ENCODE measurements at regions not wholly inside any gene's neighbourhood (a gene's known extent, or its start where the extent isn't known, plus 50 kb on each side); places are given as distances from the start of the nearest gene placed in this dataset.

GRCh38 chr1:219526074-219526473 is 86.8 kb downstream of the ZC3H11B start:
- DNase-seq (ENCODE audit: low spot score) (no peak), ATAC-seq (no peak)

GRCh38 chr1:219523411-219523810 is 89.5 kb downstream of the ZC3H11B start:
- DNase-seq (ENCODE audit: low spot score), result no peak
- ATAC-seq, result no peak

- ATAC-seq (peak; percentile 69), DNase-seq (ENCODE audit: low spot score) (no peak)
These were observed 91.6 kb downstream of the ZC3H11B start for GRCh38 chr1:219521325-219521724.

GRCh38 chr1:219520241-219520640 is 92.7 kb downstream of the ZC3H11B start:
- no peak for ATAC-seq
- no peak for DNase-seq (ENCODE audit: low spot score)

- DNase-seq (ENCODE audit: low spot score) (no peak), ATAC-seq (no peak)
These were observed 94.0 kb downstream of the ZC3H11B start for GRCh38 chr1:219518907-219519248.

GRCh38 chr1:219518168-219518906 is 94.6 kb downstream of the ZC3H11B start:
- no peak for ATAC-seq
- no peak for DNase-seq (ENCODE audit: low spot score)

- no peak for ATAC-seq
- DNase-seq (ENCODE audit: low spot score), result no peak
These were observed 95.9 kb downstream of the ZC3H11B start for GRCh38 chr1:219517031-219517430.

- DNase-seq (ENCODE audit: low spot score) (no peak), ATAC-seq (peak; percentile 87)
These were observed 98.2 kb downstream of the ZC3H11B start for GRCh38 chr1:219514728-219515127.

- ATAC-seq, result no peak
- DNase-seq (ENCODE audit: low spot score), result no peak
These were observed 105.5 kb downstream of the ZC3H11B start for GRCh38 chr1:219507437-219507836.

- no peak for DNase-seq (ENCODE audit: low spot score)
- no peak for ATAC-seq
These were observed 106.0 kb downstream of the ZC3H11B start for GRCh38 chr1:219506936-219507335.

GRCh38 chr1:219506473-219506899 is 106.4 kb downstream of the ZC3H11B start:
- ATAC-seq (no peak), DNase-seq (ENCODE audit: low spot score) (no peak)

GRCh38 chr1:219505886-219506285 is 107.0 kb downstream of the ZC3H11B start:
- ATAC-seq (no peak), DNase-seq (ENCODE audit: low spot score) (no peak)

GRCh38 chr1:219503604-219504003 is 109.3 kb downstream of the ZC3H11B start:
- no peak for DNase-seq (ENCODE audit: low spot score)
- ATAC-seq, result no peak

- DNase-seq (ENCODE audit: low spot score), result no peak
These were observed 112.5 kb downstream of the ZC3H11B start for GRCh38 chr1:219500327-219500897.

GRCh38 chr1:219498666-219499065 is 114.2 kb downstream of the ZC3H11B start:
- DNase-seq (ENCODE audit: low spot score) (no peak), ATAC-seq (no peak)

More at GRCh38 chr1:219500327-219500897, 112.5 kb downstream of the ZC3H11B start:
- ATAC-seq, result no peak

GRCh38 chr1:219495737-219496408 is 117.0 kb downstream of the ZC3H11B start:
- DNase-seq (ENCODE audit: low spot score), result no peak
- ATAC-seq, result no peak

- DNase-seq (ENCODE audit: low spot score), result no peak
- ATAC-seq, result no peak
These were observed 120.2 kb downstream of the ZC3H11B start for GRCh38 chr1:219492717-219493116.

- ATAC-seq (no peak), DNase-seq (ENCODE audit: low spot score) (no peak)
These were observed 122.3 kb downstream of the ZC3H11B start for GRCh38 chr1:219490566-219490965.

GRCh38 chr1:219489636-219490035 is 123.3 kb downstream of the ZC3H11B start:
- ATAC-seq, result no peak
- DNase-seq (ENCODE audit: low spot score), result no peak

- ATAC-seq, result no peak
- no peak for DNase-seq (ENCODE audit: low spot score)
These were observed 124.6 kb downstream of the ZC3H11B start for GRCh38 chr1:219488275-219488674.

GRCh38 chr1:219483530-219483929 is 129.4 kb downstream of the ZC3H11B start:
- DNase-seq (ENCODE audit: low spot score), result no peak
- no peak for ATAC-seq

GRCh38 chr1:219480011-219480410 is 132.9 kb downstream of the ZC3H11B start:
- no peak for ATAC-seq
- no peak for DNase-seq (ENCODE audit: low spot score)
